B cell (primary cell): ENCODE measurements at regions not wholly inside any gene's neighbourhood (a gene's known extent, or its start where the extent isn't known, plus 50 kb on each side); places are given as distances from the start of the nearest gene placed in this dataset.
"Not testable (repeated sequence)": the region's sequence is repeated elsewhere in the genome, so short reads cannot be mapped to it uniquely, and the experiment has no call there.

ENCODE experiments used
- EZH2 ChIP-seq: IDR thresholded peaks from 2 replicates; pipeline ENCODE4 v1.6.1; 2012; ENCODE audit warnings: borderline replicate concordance, low read depth, mild to moderate bottlenecking, moderate library complexity, low read length; ENCODE audit not compliant: insufficient read depth, poor library complexity, severe bottlenecking
- TF ChIP-seq, protein P1 (sequence below): fragments of 200-600 bp; IDR thresholded peaks from one replicate; pipeline ENCODE4 v1.8.0; 2022; ENCODE audit warnings: antibody characterized with exemption, mild to moderate bottlenecking

- TF ChIP-seq, protein P1, sequence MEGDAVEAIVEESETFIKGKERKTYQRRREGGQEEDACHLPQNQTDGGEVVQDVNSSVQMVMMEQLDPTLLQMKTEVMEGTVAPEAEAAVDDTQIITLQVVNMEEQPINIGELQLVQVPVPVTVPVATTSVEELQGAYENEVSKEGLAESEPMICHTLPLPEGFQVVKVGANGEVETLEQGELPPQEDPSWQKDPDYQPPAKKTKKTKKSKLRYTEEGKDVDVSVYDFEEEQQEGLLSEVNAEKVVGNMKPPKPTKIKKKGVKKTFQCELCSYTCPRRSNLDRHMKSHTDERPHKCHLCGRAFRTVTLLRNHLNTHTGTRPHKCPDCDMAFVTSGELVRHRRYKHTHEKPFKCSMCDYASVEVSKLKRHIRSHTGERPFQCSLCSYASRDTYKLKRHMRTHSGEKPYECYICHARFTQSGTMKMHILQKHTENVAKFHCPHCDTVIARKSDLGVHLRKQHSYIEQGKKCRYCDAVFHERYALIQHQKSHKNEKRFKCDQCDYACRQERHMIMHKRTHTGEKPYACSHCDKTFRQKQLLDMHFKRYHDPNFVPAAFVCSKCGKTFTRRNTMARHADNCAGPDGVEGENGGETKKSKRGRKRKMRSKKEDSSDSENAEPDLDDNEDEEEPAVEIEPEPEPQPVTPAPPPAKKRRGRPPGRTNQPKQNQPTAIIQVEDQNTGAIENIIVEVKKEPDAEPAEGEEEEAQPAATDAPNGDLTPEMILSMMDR: not testable (repeated sequence)
- not testable (repeated sequence) for TF ChIP-seq EZH2
Observed at GRCh38 chr1:227496045-227496444, 67.3 kb upstream of the ZNF678 start.
